IPS-18c (cell line): ENCODE measurements at regions not wholly inside any gene's neighbourhood (a gene's known extent, or its start where the extent isn't known, plus 50 kb on each side); places are given as distances from the start of the nearest gene placed in this dataset.

Experiments
- H3K4me3 ChIP-seq: 2 replicates; pipeline ENCODE4 v1.7.0; 2013; ENCODE audit warnings: low read depth, mild to moderate bottlenecking, low read length, moderate library complexity; ENCODE audit not compliant: insufficient read depth
- H3K9me3 ChIP-seq: one replicate; pipeline ENCODE4 v1.6.1; 2013; ENCODE audit warnings: mild to moderate bottlenecking, low read length, moderate library complexity; ENCODE audit not compliant: control insufficient read depth, insufficient read depth

DNA sequence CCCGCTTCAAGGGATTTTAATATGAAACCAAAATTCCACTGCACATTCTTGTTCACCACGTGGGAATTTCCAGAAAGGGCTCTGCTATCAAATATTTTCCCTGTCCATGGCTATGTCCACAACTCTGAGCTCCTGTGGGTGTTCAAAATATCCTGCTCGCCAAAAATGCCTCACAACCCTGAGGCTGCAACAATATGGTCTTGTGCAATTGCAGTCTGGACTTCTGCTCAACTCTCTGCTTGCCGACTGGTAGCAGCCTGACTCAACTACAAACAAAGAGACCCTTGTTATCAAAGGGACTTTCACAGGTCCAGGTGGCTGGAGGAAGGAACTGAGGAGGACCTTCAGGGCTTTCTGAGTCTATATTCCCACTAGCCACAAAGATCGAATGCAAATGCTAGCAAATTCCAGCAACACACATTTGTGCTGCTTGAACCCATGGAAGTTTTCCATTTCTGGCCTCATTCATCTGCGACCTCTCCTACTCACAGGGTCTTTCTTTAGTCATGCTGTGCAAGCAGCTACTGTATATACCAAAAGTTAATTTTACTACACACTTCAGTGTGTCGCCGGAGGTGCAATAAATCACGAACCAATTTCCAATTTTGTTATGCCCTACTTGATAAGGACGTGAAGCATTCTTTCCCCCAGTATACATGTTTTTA, 169.2 kb upstream of the SLC30A5 start:
- H3K9me3 ChIP-seq: peaks cover 4% of the 10 kb centered on the region
- no peak overlapping the region; the same call in 1 of the 2 replicates for H3K4me3 ChIP-seq

DNA sequence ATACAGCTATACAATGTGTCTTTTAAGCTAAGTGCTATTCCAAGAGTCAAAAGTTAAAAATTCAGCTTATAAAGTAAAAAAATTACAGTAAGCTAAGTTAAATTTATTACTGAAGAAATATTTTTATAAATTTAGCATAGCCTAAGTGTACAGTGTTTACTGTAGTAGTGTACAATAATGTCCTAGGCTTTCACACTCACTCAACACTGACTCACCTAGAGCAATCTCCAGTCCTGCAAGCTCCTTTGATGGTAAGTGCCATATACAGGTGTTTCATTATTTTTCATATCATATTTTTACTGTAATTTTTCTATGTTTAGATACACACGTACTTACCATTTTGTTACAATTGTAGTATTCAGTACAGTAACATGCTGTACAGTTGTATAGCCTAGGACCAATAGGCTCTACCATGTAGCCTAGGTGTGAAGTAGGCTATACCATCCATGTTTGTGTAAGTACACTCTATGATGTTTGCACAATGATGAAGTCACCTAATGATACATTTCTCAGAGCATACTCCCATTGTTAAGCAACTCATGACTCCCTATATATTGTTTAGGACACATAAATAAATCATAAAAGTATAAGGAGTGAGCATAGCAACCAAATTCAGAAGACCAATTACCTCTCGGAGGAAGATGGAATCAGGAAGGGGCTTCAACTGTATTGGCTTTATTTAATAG, 165.1 kb upstream of the SLC30A5 start:
- H3K9me3 ChIP-seq: no peaks in the 10 kb centered on the region
- H3K4me3 ChIP-seq: no peak overlapping the region

DNA sequence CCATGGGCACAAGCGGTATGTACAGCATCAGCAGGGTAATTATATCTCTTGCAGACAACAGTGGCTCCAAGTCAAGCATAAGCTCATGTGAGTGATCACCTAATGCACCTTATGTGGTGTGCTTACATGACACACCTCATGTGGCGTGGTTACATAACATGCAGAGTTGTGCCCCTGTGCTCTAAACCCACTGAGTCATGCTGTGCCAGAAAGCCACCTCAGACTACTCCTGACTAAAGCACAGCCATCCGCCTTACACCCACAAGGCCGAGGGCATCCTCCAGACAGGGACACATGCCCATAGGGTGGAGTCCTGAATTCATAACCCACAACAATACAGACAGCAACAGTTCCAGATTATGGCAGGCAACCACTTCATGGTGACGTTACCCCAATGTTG, 163.7 kb upstream of the SLC30A5 start:
- H3K4me3 ChIP-seq: no peak overlapping the region
- H3K9me3 ChIP-seq: no peaks in the 10 kb centered on the region

DNA sequence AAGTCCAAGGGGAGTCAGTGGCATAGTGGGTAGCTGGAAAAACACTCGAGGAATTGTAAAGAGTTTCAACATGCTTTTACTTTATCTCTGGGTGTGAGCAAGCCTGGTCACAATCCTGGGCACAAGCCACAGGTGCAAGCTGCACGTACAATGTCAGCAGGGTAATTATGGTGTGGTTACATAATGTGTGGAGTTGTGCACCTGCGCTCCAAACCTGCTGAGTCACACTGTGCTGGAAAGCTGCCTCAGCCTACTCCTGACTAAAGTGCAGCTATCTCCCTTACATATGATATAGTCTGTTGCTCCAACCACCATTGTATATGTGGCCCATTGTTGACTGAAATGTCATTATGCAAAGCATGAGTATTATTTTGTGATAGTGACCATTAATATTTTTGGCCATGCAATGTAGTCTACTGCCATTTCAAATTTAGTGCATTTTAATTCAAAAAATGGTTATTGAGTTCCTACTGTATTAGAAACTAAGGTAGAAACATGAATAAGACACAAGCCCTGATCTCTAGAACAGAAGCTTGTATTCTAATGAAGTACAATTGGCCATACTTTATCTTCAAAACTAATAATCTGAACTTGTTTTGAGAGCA, 160.9 kb upstream of the SLC30A5 start:
- Histone ChIP-seq H3K4me3 (no peak overlapping the region), H3K9me3 (no peaks in the 10 kb centered on the region)

DNA sequence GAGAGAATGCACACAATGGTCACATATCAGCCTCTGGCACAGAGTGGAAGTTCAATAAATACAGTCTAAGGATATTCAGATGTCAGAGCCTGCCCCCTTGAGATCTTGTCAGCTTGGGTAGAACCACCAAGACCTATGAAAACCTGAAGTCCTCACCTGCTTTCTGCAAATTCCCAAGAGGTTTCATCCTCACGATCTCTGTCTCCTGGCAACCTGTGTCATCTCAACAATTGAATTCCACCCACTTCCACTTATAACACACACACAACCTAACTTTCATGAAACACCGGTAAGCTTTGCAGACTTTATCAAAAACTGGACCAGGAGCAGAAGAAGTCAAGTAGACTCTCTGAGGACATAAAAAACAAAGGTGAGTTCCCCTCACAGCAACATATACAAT, 151.6 kb upstream of the SLC30A5 start:
- no peaks in the 10 kb centered on the region for H3K9me3 ChIP-seq
- no peak overlapping the region for H3K4me3 ChIP-seq

DNA sequence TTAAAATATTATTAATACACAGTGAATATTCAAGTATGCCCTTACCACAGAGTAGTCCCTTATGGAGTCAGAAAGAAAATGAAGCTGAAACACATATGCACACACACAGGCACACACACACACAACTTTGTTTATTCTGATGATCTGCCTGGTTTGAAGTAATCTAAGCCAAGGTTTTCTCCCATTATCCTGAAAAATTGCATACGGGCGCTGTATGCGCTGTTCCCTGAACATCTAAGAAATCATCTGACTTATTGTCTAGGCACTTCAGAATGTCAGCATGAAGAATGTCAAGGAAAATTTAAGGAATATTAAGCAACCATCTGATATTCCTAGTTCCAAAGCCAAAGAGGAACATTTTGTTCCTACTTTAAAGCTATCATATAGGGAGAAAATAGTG, 147.1 kb upstream of the SLC30A5 start:
- no peak overlapping the region for H3K4me3 ChIP-seq
- H3K9me3 ChIP-seq: no peaks in the 10 kb centered on the region

DNA sequence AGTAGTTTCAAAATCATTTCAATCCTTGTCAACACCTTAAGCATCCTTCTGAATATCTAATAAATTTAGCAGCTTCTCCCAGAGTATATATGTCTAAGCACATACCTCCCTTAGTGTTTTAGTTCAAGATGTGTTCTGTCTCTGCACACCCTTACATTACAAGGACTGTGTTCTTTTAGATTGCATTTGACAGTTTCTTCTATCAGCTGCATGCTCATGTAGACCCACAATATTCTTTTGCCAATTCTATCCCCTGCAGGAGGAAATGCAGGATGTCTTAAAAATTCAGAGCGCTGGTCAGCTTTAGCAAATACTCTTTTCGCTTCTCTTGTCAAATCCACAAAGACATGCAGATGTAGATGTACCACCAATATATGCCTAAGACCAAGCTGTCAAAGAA, 145.8 kb upstream of the SLC30A5 start:
- Histone ChIP-seq H3K9me3 (no peaks in the 10 kb centered on the region), H3K4me3 (no peak overlapping the region)

DNA sequence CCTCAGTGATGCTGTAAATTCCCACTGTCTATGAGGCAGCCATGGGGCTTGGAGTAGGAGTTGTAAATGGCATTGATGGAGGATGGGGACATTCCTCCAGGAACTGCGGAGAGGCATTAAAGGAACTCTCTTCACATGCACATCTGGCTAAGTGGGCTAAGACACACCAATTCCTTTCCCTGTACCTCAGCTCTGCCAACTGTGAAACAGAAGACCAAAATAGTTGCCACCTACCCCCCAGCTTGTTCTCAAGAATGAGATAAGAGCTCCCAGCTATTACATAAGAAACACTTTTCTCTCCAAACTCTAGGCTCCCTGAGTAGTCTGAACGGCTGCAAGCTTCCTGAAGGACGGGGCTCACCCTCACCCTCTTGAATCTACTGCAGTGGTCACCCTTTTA, 144.6 kb upstream of the SLC30A5 start:
- Histone ChIP-seq H3K9me3 (no peaks in the 10 kb centered on the region), H3K4me3 (no peak overlapping the region)

DNA sequence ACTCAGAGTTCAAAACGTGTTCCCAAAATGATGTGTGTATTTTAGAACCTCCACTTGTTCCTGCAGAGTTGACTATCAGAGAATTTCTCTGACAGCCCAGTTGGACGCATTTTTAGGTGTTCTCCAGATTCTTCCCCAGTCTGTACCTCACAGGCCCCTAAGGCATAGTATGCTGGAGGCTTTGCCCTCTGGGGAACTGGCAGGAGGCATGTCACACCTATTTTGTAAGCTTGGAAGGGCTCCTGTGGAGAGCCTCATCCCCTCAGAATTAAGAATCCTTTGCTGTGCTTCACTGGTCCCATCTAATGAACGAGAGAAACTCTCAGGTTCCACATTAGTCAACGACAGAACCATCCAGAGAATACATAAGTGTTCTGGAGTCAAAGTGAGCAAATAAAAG, 144.1 kb upstream of the SLC30A5 start:
- Histone ChIP-seq H3K9me3 (no peaks in the 10 kb centered on the region), H3K4me3 (no peak overlapping the region)

DNA sequence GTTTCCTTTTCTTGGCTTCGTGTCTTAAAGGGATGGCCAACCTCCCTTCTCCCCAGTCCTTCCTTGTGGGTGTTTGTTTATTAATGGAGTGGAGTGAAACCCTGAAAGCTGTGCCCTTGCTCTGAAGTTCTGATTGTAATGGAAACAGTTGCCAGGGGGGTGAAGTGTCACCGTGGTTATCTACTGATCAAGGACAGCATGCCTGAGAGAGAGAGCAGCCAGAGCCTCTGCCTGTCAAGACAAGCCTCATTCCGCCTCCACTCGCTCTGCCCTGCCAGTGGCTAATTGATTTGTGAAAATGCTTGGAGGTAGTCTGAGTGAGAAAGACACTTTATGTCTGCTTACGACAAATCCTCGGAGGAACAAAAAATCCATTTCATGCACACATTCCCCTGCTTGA, 143.7 kb upstream of the SLC30A5 start:
- H3K9me3 ChIP-seq: no peaks in the 10 kb centered on the region
- no peak overlapping the region for H3K4me3 ChIP-seq

DNA sequence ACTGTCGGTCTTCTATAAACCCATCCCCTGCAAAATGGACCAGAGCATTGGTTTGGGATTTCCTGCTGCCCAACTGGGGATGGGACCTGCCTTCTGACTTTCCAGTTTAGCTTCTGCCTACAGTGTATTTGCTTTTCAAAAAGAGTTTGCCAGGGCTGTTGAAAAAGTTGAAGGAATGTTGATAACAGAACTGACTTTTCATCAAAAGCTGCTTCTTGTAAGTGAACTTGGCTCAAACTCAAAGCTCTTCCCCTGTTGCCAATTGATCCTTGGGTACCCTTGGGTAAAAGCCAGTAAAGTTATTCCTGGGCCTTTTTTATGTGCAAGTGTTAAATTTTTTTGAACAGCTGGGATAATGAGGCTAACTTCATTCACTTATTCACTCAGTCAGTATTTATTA, 142.9 kb upstream of the SLC30A5 start:
- no peak overlapping the region for H3K4me3 ChIP-seq
- H3K9me3 ChIP-seq: no peaks in the 10 kb centered on the region

DNA sequence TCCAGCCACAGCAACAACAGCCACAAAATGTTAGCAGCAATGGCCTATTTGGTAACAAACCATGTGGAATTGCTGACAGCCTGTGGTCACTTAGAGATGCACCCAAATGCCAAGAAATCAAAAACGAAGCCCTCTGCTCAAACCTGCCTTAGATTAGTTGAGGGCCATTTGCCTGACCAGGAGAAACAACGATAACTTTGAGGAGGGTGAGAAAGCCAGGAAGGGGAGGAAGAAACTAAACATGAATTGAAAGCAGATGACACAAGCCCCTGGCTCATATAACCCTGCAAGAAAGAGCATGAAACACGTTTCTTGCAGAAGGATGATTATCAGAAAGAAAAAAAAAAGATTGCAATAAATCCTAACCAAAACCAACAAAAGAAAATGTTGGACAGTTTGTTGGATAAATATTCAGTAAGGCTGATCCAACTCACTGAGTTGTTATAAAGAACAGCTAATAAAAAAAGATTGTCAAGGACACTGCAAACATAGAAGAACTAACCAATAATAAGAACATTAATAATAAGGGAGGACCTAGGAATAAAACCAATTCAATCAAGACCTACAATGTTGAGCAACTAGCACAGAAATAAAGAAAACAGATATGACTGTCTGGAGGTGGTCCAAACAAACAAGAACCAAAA, 140.5 kb upstream of the SLC30A5 start:
- Histone ChIP-seq H3K4me3 (no peak overlapping the region), H3K9me3 (no peaks in the 10 kb centered on the region)

DNA sequence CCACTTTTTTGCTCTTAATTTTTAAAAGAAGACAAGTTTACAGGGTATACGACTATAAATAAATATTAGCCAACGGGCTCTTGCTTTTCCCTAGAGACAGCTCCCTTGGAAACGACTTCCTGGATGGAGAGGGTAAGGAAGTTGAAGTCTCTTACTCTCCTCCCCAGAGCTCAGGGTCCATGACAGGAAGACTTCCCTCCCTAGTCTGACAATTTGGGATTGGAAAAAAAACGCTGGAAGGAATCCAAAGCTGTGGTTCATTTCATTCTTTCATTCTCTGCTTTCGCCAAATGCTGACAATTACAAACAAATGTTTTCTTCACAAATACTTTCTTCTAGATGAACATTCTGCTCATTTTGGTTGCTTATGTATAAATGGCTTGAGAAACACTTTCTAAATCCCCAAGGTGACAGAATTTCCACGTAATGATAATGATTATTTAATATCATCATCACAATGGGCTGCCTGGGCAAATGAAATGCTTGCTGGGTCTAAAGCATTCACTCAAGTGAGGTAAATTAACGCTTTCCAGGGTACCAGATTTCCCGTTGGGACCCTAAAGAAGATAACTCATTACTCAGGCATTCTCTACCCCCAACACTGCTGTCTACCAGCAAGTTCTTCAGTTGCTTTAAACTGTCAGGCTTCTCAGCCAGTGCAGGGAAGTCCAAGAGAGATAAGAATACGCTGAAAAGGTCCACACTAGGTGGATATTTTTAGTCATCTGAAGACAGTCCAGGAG, 139.8 kb upstream of the SLC30A5 start:
- H3K4me3 ChIP-seq: no peak overlapping the region
- H3K9me3 ChIP-seq: no peaks in the 10 kb centered on the region

DNA sequence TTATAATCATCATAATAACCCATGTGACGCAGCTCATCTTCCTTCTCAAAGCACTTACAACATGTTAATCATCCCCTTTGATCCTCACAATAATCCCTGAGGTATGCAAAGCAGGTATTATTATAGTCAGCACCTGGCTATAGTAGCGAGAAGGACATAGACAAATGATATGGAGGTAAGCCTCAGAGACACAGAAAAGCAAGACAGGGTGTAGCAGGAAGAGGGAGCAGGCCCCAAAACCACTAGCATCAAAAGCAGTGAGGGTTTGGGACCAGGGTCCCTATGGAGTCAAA, 139.2 kb upstream of the SLC30A5 start:
- Histone ChIP-seq H3K4me3 (no peak overlapping the region), H3K9me3 (no peaks in the 10 kb centered on the region)

DNA sequence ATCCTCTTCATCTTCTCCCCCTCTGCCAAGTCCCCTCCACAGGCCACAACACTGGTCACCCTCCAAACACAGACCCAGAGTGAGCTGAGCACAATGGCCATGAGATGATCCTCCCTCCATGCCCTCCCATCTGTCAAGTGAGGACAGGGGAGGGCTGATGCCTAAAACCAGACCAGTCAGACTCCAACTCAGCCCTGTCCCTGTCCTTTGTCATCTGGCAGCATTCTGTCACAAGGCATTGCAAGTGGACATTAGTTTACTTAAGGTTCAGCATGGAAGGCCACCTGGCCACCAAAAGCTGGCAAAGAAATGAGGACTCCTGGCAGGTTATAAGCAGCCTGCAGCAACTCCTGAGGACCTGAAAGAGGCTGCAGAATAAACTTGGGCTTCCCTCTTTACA, 136.2 kb upstream of the SLC30A5 start:
- no peaks in the 10 kb centered on the region for H3K9me3 ChIP-seq
- H3K4me3 ChIP-seq: no peak overlapping the region

DNA sequence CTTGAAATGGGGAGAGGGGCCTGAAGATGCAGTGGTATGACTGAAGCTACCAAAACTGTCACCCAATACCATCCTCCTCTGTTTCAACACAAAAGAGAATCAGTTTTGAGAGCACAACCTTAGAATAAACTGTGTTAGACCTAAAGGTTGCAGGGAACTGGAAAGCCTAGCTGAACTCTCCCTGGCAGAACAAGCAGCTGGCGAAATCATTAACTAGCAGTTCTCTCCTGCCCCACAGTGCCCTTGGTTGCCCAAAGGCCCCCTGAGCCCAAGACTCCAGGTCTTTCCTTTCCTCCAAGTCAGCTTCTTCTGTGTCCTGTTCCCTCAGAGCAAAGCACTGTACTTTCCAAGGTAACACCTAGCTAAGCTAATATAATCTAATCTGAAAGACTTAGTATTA, 135.4 kb upstream of the SLC30A5 start:
- H3K4me3 ChIP-seq: no peak overlapping the region
- no peaks in the 10 kb centered on the region for H3K9me3 ChIP-seq

DNA sequence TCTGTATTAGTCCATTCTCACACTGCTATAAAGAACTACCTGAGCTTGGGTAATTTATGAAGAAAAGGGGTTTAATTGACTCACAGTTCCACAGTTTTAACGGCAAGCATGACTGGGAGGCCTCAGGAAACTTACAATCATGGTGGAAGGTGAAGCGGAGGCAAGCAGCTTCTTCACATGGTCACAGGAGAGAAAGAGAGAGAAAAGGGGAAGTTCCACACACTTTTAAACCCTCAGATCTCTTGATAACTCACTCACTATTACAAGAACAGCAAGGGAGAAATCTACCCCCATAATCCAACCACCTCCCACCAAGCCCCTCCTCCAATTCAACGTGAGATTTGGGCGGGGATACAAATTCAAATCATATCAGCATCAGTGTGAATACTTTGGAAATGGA, 133.4 kb upstream of the SLC30A5 start:
- no peak overlapping the region for H3K4me3 ChIP-seq
- H3K9me3 ChIP-seq: no peaks in the 10 kb centered on the region

DNA sequence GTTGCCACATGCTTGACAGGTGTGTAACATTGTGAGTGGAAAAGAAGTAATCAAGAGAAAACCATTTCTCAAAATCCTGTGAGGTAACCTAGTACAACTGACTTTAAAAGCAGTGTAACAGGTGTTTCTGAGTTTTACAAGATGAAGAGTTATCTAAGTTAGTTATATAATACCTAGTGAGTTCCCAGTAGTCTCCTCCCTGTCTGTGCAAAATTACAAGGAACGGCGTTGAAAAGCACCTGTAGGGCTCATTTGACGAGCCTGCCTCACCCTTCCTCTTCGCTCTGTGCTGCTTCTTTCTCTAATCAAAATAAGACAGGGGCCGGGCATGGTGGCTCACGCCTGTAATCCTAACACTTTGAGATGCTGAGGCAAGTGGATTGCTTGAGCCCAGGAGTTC, 132.9 kb upstream of the SLC30A5 start:
- H3K9me3 ChIP-seq: no peaks in the 10 kb centered on the region

More for the DNA sequence above, 132.9 kb upstream of the SLC30A5 start:
- H3K4me3 ChIP-seq: no peak overlapping the region
